Fibroblast of the conjunctiva (primary cell): ENCODE measurements at regions not wholly inside any gene's neighbourhood (a gene's known extent, or its start where the extent isn't known, plus 50 kb on each side); places are given as distances from the start of the nearest gene placed in this dataset.
"Not testable (repeated sequence)": the region's sequence is repeated elsewhere in the genome, so short reads cannot be mapped to it uniquely, and the experiment has no call there.

ENCODE experiments used
- DNase-seq: peaks from one replicate; pipeline ENCODE4 v3.0.0-alpha.2; 2010; ENCODE audit warnings: low read depth

GRCh38 chr1:146883190-146883589 lies 54.9 kb upstream of the NBPF12 start:
- not testable (repeated sequence) for DNase-seq

DNA sequence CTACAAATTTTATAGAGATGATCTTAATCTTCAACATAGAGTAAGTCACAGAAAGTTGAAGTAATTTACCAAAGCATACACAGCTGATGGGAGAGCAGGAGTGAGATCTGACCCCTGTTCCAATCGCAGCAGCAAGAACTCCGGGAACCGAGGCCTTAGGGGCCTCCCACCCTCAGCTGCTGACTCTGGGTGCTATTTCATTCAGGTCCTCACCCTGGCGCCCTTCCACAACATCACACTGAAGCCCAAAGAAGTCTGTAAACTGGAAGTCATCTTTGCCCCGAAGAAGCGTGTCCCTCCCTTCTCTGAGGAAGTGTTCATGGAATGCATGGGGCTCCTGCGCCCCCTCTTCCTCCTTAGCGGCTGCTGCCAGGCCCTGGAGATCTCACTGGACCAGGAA lies 57.0 kb upstream of the NBPF12 start:
- DNase-seq = not testable (repeated sequence)

- not testable (repeated sequence) for DNase-seq
These were observed 74.3 kb upstream of the NBPF12 start for GRCh38 chr1:146863799-146864319.

DNA sequence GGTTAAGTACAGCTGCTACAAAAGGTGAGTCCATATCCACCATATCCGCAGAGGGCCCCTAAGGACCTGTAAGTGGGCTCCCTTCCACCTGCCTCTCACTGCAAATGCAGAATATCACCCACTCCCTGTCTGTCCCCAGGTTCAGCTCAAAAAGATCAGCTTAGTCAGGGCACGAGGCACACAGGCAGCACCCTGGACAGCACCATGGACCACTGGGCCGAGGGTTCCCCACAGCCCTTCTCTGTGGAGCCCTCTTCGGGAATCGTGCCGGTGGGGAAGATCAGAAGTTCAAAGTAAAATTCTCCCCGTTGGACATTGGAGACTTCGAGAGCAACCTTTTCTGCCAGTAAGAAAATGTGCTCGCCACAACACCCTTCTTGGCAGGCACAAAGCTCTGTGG lies 85.0 kb upstream of the NBPF12 start:
- DNase-seq = not testable (repeated sequence)

- DNase-seq = not testable (repeated sequence)
These were observed 87.7 kb upstream of the NBPF12 start for GRCh38 chr1:146850352-146850889.

DNA sequence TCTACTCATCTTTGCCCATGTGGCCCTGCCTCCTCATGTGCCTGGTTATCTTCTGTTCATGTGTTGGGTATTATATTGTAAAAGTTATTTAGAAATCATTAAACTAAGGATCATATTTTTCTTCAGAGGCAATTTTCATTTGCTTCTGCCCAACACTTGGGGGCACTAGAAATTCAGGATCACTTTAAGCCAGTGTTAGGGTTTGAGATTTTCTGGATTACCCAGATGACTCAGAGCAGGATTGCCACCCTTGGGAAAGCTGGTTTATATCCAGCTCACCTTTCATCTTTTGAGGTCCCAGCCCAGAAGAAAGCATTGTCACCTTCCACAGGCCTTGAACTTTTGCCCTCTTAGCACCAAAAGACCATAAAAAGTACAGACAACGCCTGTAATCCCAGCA lies 99.4 kb upstream of the NBPF12 start:
- not testable (repeated sequence) for DNase-seq

- DNase-seq = not testable (repeated sequence)
These were observed 111.2 kb upstream of the NBPF12 start for GRCh38 chr1:146826957-146827356.

DNA sequence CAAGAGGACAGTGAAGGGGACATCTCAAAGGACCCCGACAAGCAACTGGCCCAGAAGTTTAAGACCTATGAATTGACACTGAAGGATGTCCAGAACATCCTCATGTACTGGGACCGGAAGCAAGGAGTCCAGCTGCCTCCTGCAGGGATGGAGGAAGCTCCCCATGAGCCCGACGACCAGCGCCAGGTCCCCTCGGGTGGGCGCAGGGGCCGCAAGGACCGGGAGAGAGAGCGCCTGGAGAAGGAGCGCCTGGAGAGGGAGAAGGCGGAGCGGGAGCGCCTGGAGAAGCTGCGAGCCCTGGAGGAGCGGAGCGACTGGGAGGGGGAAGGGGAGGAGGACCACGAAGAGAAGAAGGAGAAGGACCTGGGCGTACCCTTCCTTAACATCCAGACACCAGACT lies 143.9 kb upstream of the NBPF12 start:
- not testable (repeated sequence) for DNase-seq

- not testable (repeated sequence) for DNase-seq
These were observed 145.4 kb upstream of the NBPF12 start for GRCh38 chr1:146792725-146793124.

GRCh38 chr1:146784212-146784940 lies 153.7 kb upstream of the NBPF12 start:
- not testable (repeated sequence) for DNase-seq

- not testable (repeated sequence) for DNase-seq
These were observed 156.9 kb upstream of the NBPF12 start for GRCh38 chr1:146781235-146781634.

GRCh38 chr1:146777826-146778602 lies 160.1 kb upstream of the NBPF12 start:
- DNase-seq = not testable (repeated sequence)

DNA sequence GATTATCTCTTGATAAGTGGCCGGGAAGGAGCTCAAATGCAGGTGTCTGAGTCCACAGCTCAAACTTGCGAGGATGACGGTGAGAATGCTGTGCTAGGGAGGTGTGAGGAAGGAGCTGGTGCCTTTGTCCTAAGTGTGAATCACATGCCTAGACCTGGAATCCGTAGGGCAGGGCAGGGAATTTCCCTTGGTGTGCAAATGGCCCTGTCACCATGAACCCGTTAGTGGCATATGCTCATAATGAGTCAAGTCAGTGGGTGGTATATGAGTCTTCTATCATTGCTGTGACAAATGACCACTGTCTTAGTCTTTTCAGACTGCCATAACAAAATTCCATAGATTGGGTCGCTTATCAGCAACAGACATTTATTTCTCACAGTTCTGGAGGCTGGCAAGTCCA lies 163.1 kb upstream of the NBPF12 start:
- not testable (repeated sequence) for DNase-seq

- DNase-seq = not testable (repeated sequence)
These were observed 163.9 kb upstream of the NBPF12 start for GRCh38 chr1:146774271-146774670.

- DNase-seq = not testable (repeated sequence)
These were observed 166.7 kb upstream of the NBPF12 start for GRCh38 chr1:146771409-146771808.

DNA sequence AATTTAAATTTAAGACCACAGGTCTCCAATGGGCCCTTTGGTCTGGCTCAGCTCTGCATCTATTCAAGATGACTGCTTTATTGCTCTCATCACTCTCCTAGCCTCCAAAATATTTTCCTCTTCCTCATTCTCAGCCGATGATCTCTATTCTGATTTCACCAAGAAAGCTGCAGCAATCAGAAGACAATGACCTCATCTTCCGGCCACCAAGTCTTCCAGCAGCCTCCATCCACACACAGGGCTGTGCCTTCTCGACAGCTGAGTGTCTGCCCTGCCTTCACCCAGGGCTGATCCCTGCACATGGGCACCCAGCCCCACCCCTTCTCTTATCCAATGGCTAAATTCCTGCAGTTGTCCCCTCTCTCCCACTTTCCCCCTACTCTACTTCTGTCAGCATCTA lies 167.1 kb upstream of the NBPF12 start:
- DNase-seq = not testable (repeated sequence)

- DNase-seq = not testable (repeated sequence)
These were observed 174.9 kb upstream of the NBPF12 start for GRCh38 chr1:146763234-146763633.

- DNase-seq = not testable (repeated sequence)
These were observed 181.3 kb upstream of the NBPF12 start for GRCh38 chr1:146756858-146757257.

- not testable (repeated sequence) for DNase-seq
These were observed 189.4 kb upstream of the NBPF12 start for GRCh38 chr1:146748686-146749085.

GRCh38 chr1:146731981-146732680 lies 206.0 kb upstream of the NBPF12 start:
- DNase-seq = not testable (repeated sequence)

- not testable (repeated sequence) for DNase-seq
These were observed 208.3 kb upstream of the NBPF12 start for GRCh38 chr1:146729642-146730344.
